ENCODE measurements at regions not wholly inside any gene's neighbourhood (a gene's known extent, or its start where the extent isn't known, plus 50 kb on each side); places are given as distances from the start of the nearest gene placed in this dataset.
A peak's percentile ranks its signal among the peaks of the same experiment; 100 is the strongest.

DNA sequence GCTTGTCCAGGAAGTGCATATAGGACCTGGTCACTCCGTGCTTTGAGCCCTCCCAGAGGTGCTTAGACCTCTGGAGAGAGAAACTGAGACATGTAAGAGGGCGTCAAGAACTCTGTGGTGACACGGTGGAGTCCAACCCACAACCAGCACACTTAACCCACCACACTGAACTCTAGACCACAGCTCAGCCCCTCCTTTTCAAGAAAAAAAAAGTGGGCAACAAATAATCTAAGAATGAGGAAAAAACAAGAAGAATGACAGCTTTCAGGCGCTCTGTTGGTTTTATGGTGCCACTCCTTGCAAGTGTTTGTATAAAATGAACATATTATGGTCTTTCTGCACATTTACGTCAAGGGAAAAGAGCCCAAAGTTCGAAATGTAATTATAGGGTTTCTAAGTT lies 50.2 kb upstream of the SNAPC3 start:
- no peaks in the 10 kb centered on the region for H3K4me1 ChIP-seq (ENCODE audit: insufficient read depth, low read length)
- DNase-seq (ENCODE audit: low read depth), result no peak
- no peak for FAIRE-seq
- no peaks in the 10 kb centered on the region for H3K27me3 Mint-ChIP-seq (ENCODE audit: low read depth, unreplicated experiment)
- H3K79me2 ChIP-seq (ENCODE audit: insufficient read depth, low read length), result no peaks in the 10 kb centered on the region
- H4K20me1 ChIP-seq (ENCODE audit: insufficient read depth, low read length), result no peaks in the 10 kb centered on the region
- H3K36me3 ChIP-seq (ENCODE audit: insufficient read depth, low read length), result no peaks in the 10 kb centered on the region
- peaks cover 6% of the 10 kb centered on the region for H3K4me1 Mint-ChIP-seq (ENCODE audit: low read depth, unreplicated experiment)
- H3K9me3 ChIP-seq (ENCODE audit: insufficient read depth, low read depth, low read length), result no peaks in the 10 kb centered on the region
- H3K27ac Mint-ChIP-seq (ENCODE audit: unreplicated experiment), result no peak overlapping the region
- TF ChIP-seq EZH2 (IDR thresholded peaks at IDR 0.05; ENCODE audit: insufficient read depth, low read length), result no peak
- TF ChIP-seq, protein P1, sequence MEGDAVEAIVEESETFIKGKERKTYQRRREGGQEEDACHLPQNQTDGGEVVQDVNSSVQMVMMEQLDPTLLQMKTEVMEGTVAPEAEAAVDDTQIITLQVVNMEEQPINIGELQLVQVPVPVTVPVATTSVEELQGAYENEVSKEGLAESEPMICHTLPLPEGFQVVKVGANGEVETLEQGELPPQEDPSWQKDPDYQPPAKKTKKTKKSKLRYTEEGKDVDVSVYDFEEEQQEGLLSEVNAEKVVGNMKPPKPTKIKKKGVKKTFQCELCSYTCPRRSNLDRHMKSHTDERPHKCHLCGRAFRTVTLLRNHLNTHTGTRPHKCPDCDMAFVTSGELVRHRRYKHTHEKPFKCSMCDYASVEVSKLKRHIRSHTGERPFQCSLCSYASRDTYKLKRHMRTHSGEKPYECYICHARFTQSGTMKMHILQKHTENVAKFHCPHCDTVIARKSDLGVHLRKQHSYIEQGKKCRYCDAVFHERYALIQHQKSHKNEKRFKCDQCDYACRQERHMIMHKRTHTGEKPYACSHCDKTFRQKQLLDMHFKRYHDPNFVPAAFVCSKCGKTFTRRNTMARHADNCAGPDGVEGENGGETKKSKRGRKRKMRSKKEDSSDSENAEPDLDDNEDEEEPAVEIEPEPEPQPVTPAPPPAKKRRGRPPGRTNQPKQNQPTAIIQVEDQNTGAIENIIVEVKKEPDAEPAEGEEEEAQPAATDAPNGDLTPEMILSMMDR (IDR thresholded peaks at IDR 0.05; ENCODE audit: insufficient read depth, low read depth, low read length), result no peak
- H3K9me3 Mint-ChIP-seq (ENCODE audit: unreplicated experiment), result peaks cover 3% of the 10 kb centered on the region
- H3K4me3 Mint-ChIP-seq (ENCODE audit: unreplicated experiment), result no peak overlapping the region
- H3K36me3 Mint-ChIP-seq (ENCODE audit: low read depth, unreplicated experiment), result no peaks in the 10 kb centered on the region
- H3K27ac ChIP-seq (ENCODE audit: low read depth, low read length), result no peak overlapping the region
- no peak overlapping the region for H3K9ac ChIP-seq (ENCODE audit: low read length)
- H3K4me2 ChIP-seq (ENCODE audit: low read length), result no peak overlapping the region
- no peaks in the 10 kb centered on the region for H3K27me3 ChIP-seq (ENCODE audit: insufficient read depth, low read length)
- H3K4me3 ChIP-seq (ENCODE audit: insufficient read depth, low read depth, low read length), result no peak overlapping the region
- H2AFZ ChIP-seq (ENCODE audit: low read depth, low read length), result no peak overlapping the region

DNA sequence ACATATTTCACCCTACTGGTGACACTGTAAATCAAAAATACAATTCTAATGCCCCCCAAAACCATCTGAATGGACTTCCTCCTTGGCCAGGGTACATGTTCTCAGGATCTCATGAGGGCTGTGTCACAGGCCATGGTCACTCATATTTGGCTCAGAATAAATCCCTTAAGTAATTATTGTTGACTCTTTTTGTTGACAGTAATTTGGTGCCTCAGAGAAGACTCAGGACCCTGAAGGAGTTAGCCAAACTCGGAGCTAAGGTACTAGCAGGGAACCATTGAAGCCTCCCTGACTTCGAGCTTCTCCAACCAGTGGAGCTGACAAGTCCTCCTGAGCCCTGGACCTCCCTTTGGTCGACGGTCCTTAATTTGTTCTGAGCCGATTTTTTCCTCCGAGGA lies 51.2 kb upstream of the SNAPC3 start:
- Histone ChIP-seq H3K27me3 (ENCODE audit: insufficient read depth, low read length) (no peaks in the 10 kb centered on the region), H3K27ac (ENCODE audit: low read depth, low read length) (no peak overlapping the region), H3K9me3 (ENCODE audit: insufficient read depth, low read depth, low read length) (no peaks in the 10 kb centered on the region), H4K20me1 (ENCODE audit: insufficient read depth, low read length) (no peaks in the 10 kb centered on the region), H3K9ac (ENCODE audit: low read length) (no peak overlapping the region), H3K4me2 (ENCODE audit: low read length) (no peak overlapping the region), H3K36me3 (ENCODE audit: insufficient read depth, low read length) (no peaks in the 10 kb centered on the region), H2AFZ (ENCODE audit: low read depth, low read length) (peak overlapping the region; percentile 64), H3K79me2 (ENCODE audit: insufficient read depth, low read length) (no peaks in the 10 kb centered on the region), H3K4me3 (ENCODE audit: insufficient read depth, low read depth, low read length) (no peak overlapping the region), H3K4me1 (ENCODE audit: insufficient read depth, low read length) (no peaks in the 10 kb centered on the region)
- H3K36me3 Mint-ChIP-seq (ENCODE audit: low read depth, unreplicated experiment), result no peaks in the 10 kb centered on the region
- H3K27ac Mint-ChIP-seq (ENCODE audit: unreplicated experiment), result no peak overlapping the region
- no peak overlapping the region for H3K4me3 Mint-ChIP-seq (ENCODE audit: unreplicated experiment)
- H3K9me3 Mint-ChIP-seq (ENCODE audit: unreplicated experiment), result no peaks in the 10 kb centered on the region
- no peaks in the 10 kb centered on the region for H3K27me3 Mint-ChIP-seq (ENCODE audit: low read depth, unreplicated experiment)
- H3K4me1 Mint-ChIP-seq (ENCODE audit: low read depth, unreplicated experiment), result peaks cover 6% of the 10 kb centered on the region
- FAIRE-seq, result no peak
- no peak for TF ChIP-seq EZH2 (IDR thresholded peaks at IDR 0.05; ENCODE audit: insufficient read depth, low read length)
- TF ChIP-seq, protein P1 (IDR thresholded peaks at IDR 0.05; ENCODE audit: insufficient read depth, low read depth, low read length), result no peak
- DNase-seq (ENCODE audit: low read depth), result no peak

DNA sequence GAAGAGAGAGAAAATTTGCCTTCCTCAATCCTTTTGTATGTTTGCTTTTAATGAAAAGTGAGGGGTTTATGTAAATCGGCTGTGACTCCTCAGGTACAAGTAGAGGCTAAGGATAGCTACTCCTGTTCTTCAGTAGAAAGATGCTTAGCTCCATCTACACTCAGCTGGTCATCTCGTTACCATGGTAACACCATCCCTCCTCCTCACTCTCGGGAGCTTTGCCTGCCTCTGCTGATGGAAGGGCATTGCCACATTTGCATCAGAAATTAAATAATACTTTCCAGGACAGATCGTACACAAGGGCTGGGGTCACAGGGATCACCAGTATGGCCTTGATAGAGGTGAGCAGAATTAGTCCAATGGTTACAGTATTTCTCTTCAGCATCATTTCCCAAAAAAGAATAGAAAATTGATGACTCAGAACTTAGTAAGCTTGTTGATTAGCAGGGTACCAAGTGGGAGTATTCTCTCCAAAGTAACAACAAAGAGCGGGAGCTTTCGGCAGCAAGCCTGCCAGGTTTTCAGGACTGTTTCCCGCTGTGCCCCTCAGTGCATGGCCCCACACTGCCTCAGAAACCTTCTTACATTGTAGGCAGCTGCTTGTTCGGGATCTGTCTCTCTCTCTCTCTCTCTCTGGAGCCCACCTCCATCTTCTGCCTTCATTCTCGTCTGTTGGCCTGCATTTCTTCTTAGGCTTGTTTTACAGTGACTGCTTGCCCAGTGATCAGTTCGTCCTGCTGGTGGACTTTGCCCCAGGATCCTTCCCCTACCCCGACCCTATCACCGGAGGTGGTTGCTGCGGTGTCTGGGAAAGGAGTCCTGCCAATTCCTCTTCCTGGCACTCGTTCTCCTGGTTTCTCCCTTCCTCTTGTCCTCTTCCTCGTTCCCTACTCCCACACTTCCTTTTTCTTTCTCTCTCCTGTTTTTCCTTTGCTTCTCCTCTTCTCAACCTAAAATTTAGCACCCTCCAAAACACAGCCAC lies 51.9 kb upstream of the SNAPC3 start:
- Histone ChIP-seq H3K79me2 (ENCODE audit: insufficient read depth, low read length) (no peaks in the 10 kb centered on the region), H3K9ac (ENCODE audit: low read length) (no peak overlapping the region), H4K20me1 (ENCODE audit: insufficient read depth, low read length) (no peaks in the 10 kb centered on the region), H3K36me3 (ENCODE audit: insufficient read depth, low read length) (no peaks in the 10 kb centered on the region), H3K27ac (ENCODE audit: low read depth, low read length) (no peak overlapping the region), H2AFZ (ENCODE audit: low read depth, low read length) (peak overlapping the region; percentile 64), H3K4me1 (ENCODE audit: insufficient read depth, low read length) (no peaks in the 10 kb centered on the region), H3K9me3 (ENCODE audit: insufficient read depth, low read depth, low read length) (no peaks in the 10 kb centered on the region), H3K4me3 (ENCODE audit: insufficient read depth, low read depth, low read length) (no peak overlapping the region), H3K4me2 (ENCODE audit: low read length) (peak overlapping the region; percentile 8), H3K27me3 (ENCODE audit: insufficient read depth, low read length) (no peaks in the 10 kb centered on the region)
- TF ChIP-seq, protein P1 (IDR thresholded peaks at IDR 0.05; ENCODE audit: insufficient read depth, low read depth, low read length), result no peak
- no peak for TF ChIP-seq EZH2 (IDR thresholded peaks at IDR 0.05; ENCODE audit: insufficient read depth, low read length)
- no peak overlapping the region for H3K4me3 Mint-ChIP-seq (ENCODE audit: unreplicated experiment)
- H3K9me3 Mint-ChIP-seq (ENCODE audit: unreplicated experiment), result no peaks in the 10 kb centered on the region
- no peaks in the 10 kb centered on the region for H3K36me3 Mint-ChIP-seq (ENCODE audit: low read depth, unreplicated experiment)
- H3K27ac Mint-ChIP-seq (ENCODE audit: unreplicated experiment), result no peak overlapping the region
- DNase-seq (ENCODE audit: low read depth), result peak; percentile 32
- no peak for FAIRE-seq
- peaks cover 6% of the 10 kb centered on the region for H3K4me1 Mint-ChIP-seq (ENCODE audit: low read depth, unreplicated experiment)
- H3K27me3 Mint-ChIP-seq (ENCODE audit: low read depth, unreplicated experiment), result no peaks in the 10 kb centered on the region
